ENCODE measurements at regions not wholly inside any gene's neighbourhood (a gene's known extent, or its start where the extent isn't known, plus 50 kb on each side); places are given as distances from the start of the nearest gene placed in this dataset.
"Not testable (repeated sequence)": the region's sequence is repeated elsewhere in the genome, so short reads cannot be mapped to it uniquely, and the experiment has no call there.

DNA sequence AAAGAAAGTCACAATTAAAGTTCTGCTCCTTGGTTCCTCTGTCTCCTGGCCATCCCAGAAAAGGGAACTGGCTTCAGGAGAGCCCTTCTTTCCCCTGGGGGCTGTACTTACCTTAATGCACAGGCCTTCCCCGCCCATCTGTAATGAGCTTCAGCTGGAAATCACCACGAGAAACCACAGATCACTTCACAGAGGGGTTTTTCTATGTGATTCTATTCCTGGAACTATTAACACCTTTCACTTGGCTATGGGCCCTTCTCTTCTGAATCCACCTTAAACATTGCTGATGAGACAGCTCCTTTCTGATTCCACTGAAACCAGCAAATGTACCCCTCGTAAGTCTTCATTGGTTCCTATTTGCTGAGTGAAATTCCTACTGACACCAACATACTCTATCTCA, 80.7 kb downstream of the FOXF2 start:
- Histone ChIP-seq H3K27me3 (ENCODE audit: control insufficient read depth, insufficient read depth, low read length, poor library complexity, severe bottlenecking) (no peaks in the 10 kb centered on the region), H3K4me3 (ENCODE audit: insufficient read depth, low read depth, low read length) (no peak overlapping the region), H3K36me3 (ENCODE audit: control insufficient read depth, insufficient read depth, low read length) (no peaks in the 10 kb centered on the region), H3K27ac (ENCODE audit: insufficient read depth, low read depth, low read length, poor library complexity, severe bottlenecking) (no peak overlapping the region), H3K9me3 (ENCODE audit: control insufficient read depth, low read length) (no peaks in the 10 kb centered on the region), H3K4me1 (ENCODE audit: control insufficient read depth, insufficient read depth, low read length) (peaks cover 6% of the 10 kb centered on the region)
- 86 to 92% methylated on average over 3 of the region's 3 CpGs for WGBS, 2 experiments

DNA sequence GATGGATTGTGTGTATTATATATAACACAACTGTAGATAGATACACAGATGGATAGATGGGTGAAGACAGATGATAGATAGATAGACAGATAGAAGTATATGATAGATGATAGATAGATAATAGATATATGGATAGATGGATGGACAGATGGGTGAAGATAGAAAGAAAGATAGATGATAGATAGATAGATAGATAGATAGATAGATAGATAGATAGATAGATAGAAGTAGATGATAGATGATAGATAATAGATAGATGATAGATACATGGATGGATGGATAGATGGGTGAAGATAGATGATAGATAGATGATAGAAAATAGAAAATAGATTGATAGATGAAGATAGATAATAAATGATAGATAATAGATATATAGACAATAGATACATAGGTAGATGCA, 83.3 kb downstream of the FOXF2 start:
- Histone ChIP-seq H3K4me1 (ENCODE audit: control insufficient read depth, insufficient read depth, low read length) (peaks cover 6% of the 10 kb centered on the region), H3K27me3 (ENCODE audit: control insufficient read depth, insufficient read depth, low read length, poor library complexity, severe bottlenecking) (no peaks in the 10 kb centered on the region), H3K4me3 (ENCODE audit: insufficient read depth, low read depth, low read length) (no peak overlapping the region), H3K9me3 (ENCODE audit: control insufficient read depth, low read length) (no peaks in the 10 kb centered on the region), H3K36me3 (ENCODE audit: control insufficient read depth, insufficient read depth, low read length) (no peaks in the 10 kb centered on the region), H3K27ac (ENCODE audit: insufficient read depth, low read depth, low read length, poor library complexity, severe bottlenecking) (no peak overlapping the region)

DNA sequence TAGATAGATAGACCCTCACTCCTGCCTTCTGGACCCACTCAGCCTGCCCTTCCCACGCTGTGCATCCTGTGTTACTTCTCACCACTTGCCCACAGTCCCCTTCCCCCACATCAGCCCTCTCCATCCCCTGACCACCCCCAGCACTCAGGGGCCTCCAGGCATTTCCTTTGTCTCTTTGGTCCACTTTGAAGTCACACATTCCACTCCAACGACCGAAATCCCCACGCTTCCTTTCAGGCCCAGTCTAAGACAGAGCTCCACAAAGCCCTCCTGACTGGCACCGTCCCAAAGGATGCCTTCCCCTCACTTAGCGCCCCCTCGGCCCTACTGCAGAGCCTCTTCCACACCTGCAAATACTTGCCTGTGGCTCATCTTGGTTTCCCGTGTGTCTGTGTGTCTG, 83.8 kb downstream of the FOXF2 start:
- Histone ChIP-seq H3K27ac (ENCODE audit: insufficient read depth, low read depth, low read length, poor library complexity, severe bottlenecking) (no peak overlapping the region), H3K9me3 (ENCODE audit: control insufficient read depth, low read length) (no peaks in the 10 kb centered on the region), H3K36me3 (ENCODE audit: control insufficient read depth, insufficient read depth, low read length) (no peaks in the 10 kb centered on the region), H3K27me3 (ENCODE audit: control insufficient read depth, insufficient read depth, low read length, poor library complexity, severe bottlenecking) (no peaks in the 10 kb centered on the region), H3K4me1 (ENCODE audit: control insufficient read depth, insufficient read depth, low read length) (peaks cover 5% of the 10 kb centered on the region), H3K4me3 (ENCODE audit: insufficient read depth, low read depth, low read length) (no peak overlapping the region)
- WGBS, 2 experiments = 66 to 68% methylated on average over 8 of the region's 8 CpGs

DNA sequence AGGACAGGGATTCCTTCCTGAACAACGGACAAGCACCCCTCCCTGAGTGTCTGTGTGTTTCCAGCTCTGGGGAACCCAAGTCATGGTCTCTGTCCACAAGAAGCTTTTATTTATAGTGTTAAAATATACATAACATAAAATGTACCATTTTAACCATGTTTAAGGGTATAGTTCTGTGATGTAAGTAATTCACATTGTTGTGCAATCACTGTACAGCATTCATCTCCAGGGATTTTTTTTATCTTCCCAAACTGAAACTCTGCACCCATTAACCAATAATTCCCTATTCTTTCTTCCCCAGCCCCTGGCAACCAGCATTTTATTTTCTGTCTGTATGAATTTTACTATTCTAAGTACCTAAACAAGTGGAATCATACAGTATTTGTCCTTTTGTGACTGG, 84.2 kb downstream of the FOXF2 start:
- Histone ChIP-seq H3K36me3 (ENCODE audit: control insufficient read depth, insufficient read depth, low read length) (no peaks in the 10 kb centered on the region), H3K4me1 (ENCODE audit: control insufficient read depth, insufficient read depth, low read length) (peaks cover under 1% of the 10 kb centered on the region), H3K9me3 (ENCODE audit: control insufficient read depth, low read length) (no peaks in the 10 kb centered on the region), H3K4me3 (ENCODE audit: insufficient read depth, low read depth, low read length) (no peak overlapping the region), H3K27ac (ENCODE audit: insufficient read depth, low read depth, low read length, poor library complexity, severe bottlenecking) (no peak overlapping the region), H3K27me3 (ENCODE audit: control insufficient read depth, insufficient read depth, low read length, poor library complexity, severe bottlenecking) (no peaks in the 10 kb centered on the region)
- WGBS, 2 experiments = 90% methylated on average over 1 of the region's 1 CpG

DNA sequence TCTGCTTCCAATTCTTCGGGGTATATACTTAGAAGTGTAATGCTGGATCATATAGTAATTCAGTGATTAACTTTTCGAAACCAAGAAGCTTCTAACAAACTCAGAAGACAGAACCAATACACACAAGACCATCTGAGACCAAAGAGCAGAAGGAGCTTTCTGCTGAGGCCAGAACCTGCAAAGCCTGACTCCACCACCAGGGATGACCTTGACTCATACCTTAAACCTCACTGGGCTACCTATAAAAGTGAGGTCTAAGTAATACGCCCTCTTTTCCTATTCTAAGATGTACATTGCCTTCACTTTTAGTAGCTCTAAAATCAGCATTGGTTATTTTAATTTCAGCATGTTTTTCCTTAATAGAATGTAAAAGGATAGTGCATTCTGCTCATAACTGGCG, 84.8 kb downstream of the FOXF2 start:
- Histone ChIP-seq H3K4me1 (ENCODE audit: control insufficient read depth, insufficient read depth, low read length) (no peaks in the 10 kb centered on the region), H3K4me3 (ENCODE audit: insufficient read depth, low read depth, low read length) (no peak overlapping the region), H3K27me3 (ENCODE audit: control insufficient read depth, insufficient read depth, low read length, poor library complexity, severe bottlenecking) (no peaks in the 10 kb centered on the region), H3K36me3 (ENCODE audit: control insufficient read depth, insufficient read depth, low read length) (no peaks in the 10 kb centered on the region), H3K9me3 (ENCODE audit: control insufficient read depth, low read length) (no peaks in the 10 kb centered on the region), H3K27ac (ENCODE audit: insufficient read depth, low read depth, low read length, poor library complexity, severe bottlenecking) (no peak overlapping the region)
- WGBS, 2 experiments = 89 to 93% methylated on average over 4 of the region's 4 CpGs

DNA sequence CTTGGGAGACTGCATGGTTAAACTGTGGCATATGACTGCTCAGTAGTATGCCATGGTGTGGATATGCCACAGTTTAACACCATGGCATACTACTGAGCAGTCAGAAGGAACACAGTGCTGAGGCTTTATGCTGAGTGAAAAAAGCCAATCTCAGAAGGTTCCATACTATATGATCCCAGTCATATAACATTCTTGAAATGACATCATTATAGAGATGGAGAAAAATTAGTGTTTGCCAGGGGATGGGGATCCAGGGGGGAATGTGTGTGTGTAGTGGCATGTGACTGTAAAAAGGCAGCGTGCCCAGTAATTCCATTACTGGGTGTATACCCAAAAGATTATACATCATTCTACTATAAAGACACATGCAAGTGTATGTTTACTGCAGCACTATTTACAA, 85.8 kb downstream of the FOXF2 start:
- no peak overlapping the region for H3K4me3 ChIP-seq (ENCODE audit: insufficient read depth, low read depth, low read length)
- 100% methylated on average over 1 of the region's 1 CpG; no CpG with 5 or more reads in 1 of the 2 experiments for WGBS, 2 experiments

DNA sequence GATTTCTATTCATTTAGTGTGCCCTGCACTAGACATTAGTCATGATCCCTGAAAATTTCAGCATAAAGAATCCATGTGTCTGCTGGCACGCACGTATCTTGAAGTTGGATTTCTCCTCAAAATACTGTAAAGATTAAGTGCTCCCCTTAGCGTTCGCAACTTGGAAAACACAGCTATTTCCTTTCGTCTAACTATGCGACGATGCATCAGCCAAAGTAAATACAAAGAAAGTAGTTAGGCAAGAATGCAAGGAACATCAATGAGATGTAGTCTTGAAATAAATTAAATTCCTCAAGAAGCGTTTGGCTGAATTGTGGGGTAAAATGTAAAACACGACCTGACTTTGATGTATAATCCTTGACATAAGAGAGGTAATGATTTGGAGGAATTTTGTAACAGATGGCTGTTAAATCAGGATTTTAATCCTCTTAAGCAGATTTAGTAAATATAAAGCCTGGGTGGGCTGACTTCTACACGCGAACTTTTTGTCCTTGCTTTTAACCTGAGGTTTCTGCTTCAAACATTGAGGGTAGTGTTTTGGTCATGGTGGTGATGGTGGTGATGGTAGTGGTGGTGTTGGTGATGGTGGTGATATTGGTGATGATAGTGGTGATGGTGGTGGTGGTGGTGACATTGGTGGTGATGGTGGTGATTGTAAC, 88.2 kb downstream of the FOXF2 start:
- no peaks in the 10 kb centered on the region for H3K36me3 ChIP-seq (ENCODE audit: control insufficient read depth, insufficient read depth, low read length)
- H3K4me1 ChIP-seq (ENCODE audit: control insufficient read depth, insufficient read depth, low read length) = peaks cover 5% of the 10 kb centered on the region
- WGBS, 2 experiments = 91 to 92% methylated on average over 11 of the region's 11 CpGs

More for the DNA sequence above, 85.8 kb downstream of the FOXF2 start:
- Histone ChIP-seq H3K9me3 (ENCODE audit: control insufficient read depth, low read length) (no peaks in the 10 kb centered on the region), H3K27ac (ENCODE audit: insufficient read depth, low read depth, low read length, poor library complexity, severe bottlenecking) (no peak overlapping the region), H3K27me3 (ENCODE audit: control insufficient read depth, insufficient read depth, low read length, poor library complexity, severe bottlenecking) (no peaks in the 10 kb centered on the region), H3K36me3 (ENCODE audit: control insufficient read depth, insufficient read depth, low read length) (no peaks in the 10 kb centered on the region), H3K4me1 (ENCODE audit: control insufficient read depth, insufficient read depth, low read length) (no peaks in the 10 kb centered on the region)

DNA sequence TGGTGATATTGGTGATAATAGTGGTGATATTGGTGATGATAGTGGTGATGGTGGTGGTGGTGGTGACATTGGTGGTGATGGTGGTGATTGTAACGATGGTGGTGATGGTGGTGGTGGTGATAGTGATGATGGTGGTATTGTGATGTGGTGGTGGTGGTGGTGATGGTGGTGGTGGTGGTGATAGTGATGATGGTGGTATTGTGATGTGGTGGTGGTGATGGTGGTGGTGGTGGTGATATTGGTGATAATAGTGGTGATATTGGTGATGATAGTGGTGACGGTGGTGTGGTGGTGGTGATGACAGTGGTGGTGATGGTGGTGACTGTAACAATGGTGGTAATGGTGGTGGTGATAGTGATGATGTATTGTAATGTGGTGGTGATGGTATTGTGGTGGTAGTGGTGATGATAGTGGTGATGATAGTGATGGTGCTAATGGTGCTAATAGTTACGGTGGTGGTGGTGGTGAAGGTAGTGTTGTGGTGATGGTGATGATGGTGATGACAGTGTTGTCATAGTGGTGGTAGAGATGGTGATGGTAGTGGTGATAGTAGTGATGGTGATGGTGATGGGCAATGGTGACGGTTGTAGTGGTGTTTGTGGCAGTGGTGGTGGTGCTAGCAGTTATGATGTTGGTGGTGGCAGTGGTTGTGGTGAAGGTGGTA, 88.9 kb downstream of the FOXF2 start:
- H3K27me3 ChIP-seq (ENCODE audit: control insufficient read depth, insufficient read depth, low read length, poor library complexity, severe bottlenecking); H3K27ac ChIP-seq (ENCODE audit: insufficient read depth, low read depth, low read length, poor library complexity, severe bottlenecking); H3K36me3 ChIP-seq (ENCODE audit: control insufficient read depth, insufficient read depth, low read length); H3K4me3 ChIP-seq (ENCODE audit: insufficient read depth, low read depth, low read length); H3K9me3 ChIP-seq (ENCODE audit: control insufficient read depth, low read length); H3K4me1 ChIP-seq (ENCODE audit: control insufficient read depth, insufficient read depth, low read length): not testable (repeated sequence)
- 85 to 89% methylated on average over 4 of the region's 4 CpGs for WGBS, 2 experiments

More for the DNA sequence above, 88.2 kb downstream of the FOXF2 start:
- Histone ChIP-seq H3K27ac (ENCODE audit: insufficient read depth, low read depth, low read length, poor library complexity, severe bottlenecking) (no peak overlapping the region), H3K9me3 (ENCODE audit: control insufficient read depth, low read length) (no peaks in the 10 kb centered on the region), H3K27me3 (ENCODE audit: control insufficient read depth, insufficient read depth, low read length, poor library complexity, severe bottlenecking) (no peaks in the 10 kb centered on the region), H3K4me3 (ENCODE audit: insufficient read depth, low read depth, low read length) (no peak overlapping the region)

DNA sequence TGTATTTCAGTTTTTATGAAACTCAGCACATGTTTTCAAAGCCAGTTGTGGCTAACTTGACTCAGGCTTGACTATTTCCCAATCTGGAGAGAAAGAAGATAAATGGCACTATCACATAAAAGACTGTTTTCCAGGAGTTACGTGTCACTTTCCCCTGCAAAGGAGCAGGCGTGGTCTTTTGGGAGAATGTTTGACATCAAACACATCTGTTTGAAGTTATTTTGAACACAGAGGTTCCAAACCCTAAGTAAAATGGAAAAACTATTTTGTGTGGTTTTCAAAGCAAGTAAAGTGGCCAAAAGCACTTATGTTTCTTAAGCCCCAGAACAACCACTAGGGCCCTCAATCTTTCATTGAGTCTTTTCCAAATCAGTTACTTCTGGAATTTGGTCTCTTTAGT, 89.7 kb downstream of the FOXF2 start:
- Histone ChIP-seq H3K4me1 (ENCODE audit: control insufficient read depth, insufficient read depth, low read length) (peaks cover 5% of the 10 kb centered on the region), H3K4me3 (ENCODE audit: insufficient read depth, low read depth, low read length) (no peak overlapping the region), H3K27ac (ENCODE audit: insufficient read depth, low read depth, low read length, poor library complexity, severe bottlenecking) (no peak overlapping the region), H3K27me3 (ENCODE audit: control insufficient read depth, insufficient read depth, low read length, poor library complexity, severe bottlenecking) (no peaks in the 10 kb centered on the region), H3K36me3 (ENCODE audit: control insufficient read depth, insufficient read depth, low read length) (no peaks in the 10 kb centered on the region), H3K9me3 (ENCODE audit: control insufficient read depth, low read length) (no peaks in the 10 kb centered on the region)
- WGBS, 2 experiments = 94% methylated on average over 2 of the region's 2 CpGs

DNA sequence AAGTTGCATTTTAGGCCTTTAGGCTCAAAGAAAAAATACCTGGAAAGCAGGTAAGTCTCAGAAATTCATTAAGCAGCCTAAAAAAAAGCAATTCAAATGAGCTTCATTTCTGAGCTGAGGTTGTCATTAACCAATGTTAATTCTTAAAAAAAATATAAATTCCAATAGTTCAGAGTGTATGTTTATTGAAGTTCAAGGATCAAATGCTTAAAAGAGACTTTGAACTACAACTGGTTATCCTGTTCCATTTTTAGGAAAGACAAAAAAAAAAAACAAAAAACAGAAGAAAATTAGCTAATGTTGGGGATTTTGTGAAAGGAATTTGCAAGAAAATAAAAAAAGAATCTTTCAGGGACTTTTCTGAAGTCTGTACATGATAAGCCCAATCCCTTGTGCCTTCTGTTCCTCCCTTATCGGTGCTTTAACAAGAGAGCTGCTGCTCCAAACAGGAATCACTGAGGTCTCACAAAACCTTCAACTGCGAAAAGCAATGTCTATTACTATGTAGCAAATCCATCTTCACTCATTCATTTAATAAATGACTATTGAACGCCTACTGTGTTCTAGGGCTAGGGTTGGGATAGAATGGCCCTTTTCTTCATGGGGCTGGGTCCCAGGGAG, 90.3 kb downstream of the FOXF2 start:
- Histone ChIP-seq H3K9me3 (ENCODE audit: control insufficient read depth, low read length) (no peaks in the 10 kb centered on the region), H3K36me3 (ENCODE audit: control insufficient read depth, insufficient read depth, low read length) (no peaks in the 10 kb centered on the region), H3K4me1 (ENCODE audit: control insufficient read depth, insufficient read depth, low read length) (peaks cover 5% of the 10 kb centered on the region), H3K27me3 (ENCODE audit: control insufficient read depth, insufficient read depth, low read length, poor library complexity, severe bottlenecking) (no peaks in the 10 kb centered on the region), H3K27ac (ENCODE audit: insufficient read depth, low read depth, low read length, poor library complexity, severe bottlenecking) (no peak overlapping the region), H3K4me3 (ENCODE audit: insufficient read depth, low read depth, low read length) (no peak overlapping the region)
- WGBS, 2 experiments = 92 to 98% methylated on average over 3 of the region's 3 CpGs

All from ectodermal cell (in vitro differentiated cells).